HepG2 (cell line): ENCODE measurements at regions not wholly inside any gene's neighbourhood (a gene's known extent, or its start where the extent isn't known, plus 50 kb on each side); places are given as distances from the start of the nearest gene placed in this dataset.

ENCODE experiments used
- CHD4 ChIP-seq: fragments of 200-600 bp; sonication (generic); IDR thresholded peaks from 2 replicates; pipeline ENCODE4 v1.7.0; 2017; ENCODE audit warnings: mild to moderate bottlenecking, low read length, borderline replicate concordance
- EZH2 ChIP-seq: conservative IDR thresholded peaks from 2 replicates; pipeline ENCODE4 v1.6.1; 2012; ENCODE audit warnings: mild to moderate bottlenecking, low read depth, low read length, moderate library complexity
- HNRNPUL1 ChIP-seq: fragments of 200-400 bp; formaldehyde crosslinking; IDR thresholded peaks from 2 replicates; pipeline ENCODE4 v1.6.1; 2017; ENCODE audit warnings: low read depth, mild to moderate bottlenecking, low read length, moderate library complexity
- JUN ChIP-seq: sonication (generic); formaldehyde crosslinking; IDR thresholded peaks from 2 replicates; pipeline ENCODE4 v1.4.0; 2020; ENCODE audit warnings: mild to moderate bottlenecking, missing genetic modification reagents
- KIAA2018 ChIP-seq: sonication (generic); formaldehyde crosslinking; IDR thresholded peaks from 2 replicates; pipeline ENCODE4 v1.5.0; 2020; ENCODE audit warnings: mild to moderate bottlenecking, missing genetic modification reagents, borderline replicate concordance
- MAZ ChIP-seq, 2 experiments: sonication (generic) in 1 of 2; formaldehyde crosslinking in 1 of 2; IDR thresholded peaks; 2 replicates each; pipeline versions ENCODE4 v1.5.0 to v1.6.1; 2012 to 2020; ENCODE audit warnings: low read depth in 2 of 2, mild to moderate bottlenecking in 2 of 2, borderline replicate concordance in 1 of 2, improper control_type of control experiment in 1 of 2, low read length in 1 of 2, missing genetic modification reagents in 1 of 2, moderate library complexity in 1 of 2
- THAP9 ChIP-seq: sonication (generic); formaldehyde crosslinking; IDR thresholded peaks from 2 replicates; pipeline ENCODE4; 2020; ENCODE audit warnings: missing genetic modification reagents, mild to moderate bottlenecking, borderline replicate concordance
- ZBTB4 ChIP-seq: sonication (generic); formaldehyde crosslinking; IDR thresholded peaks from 2 replicates; pipeline ENCODE4 v1.4.0; 2020; ENCODE audit warnings: missing genetic modification reagents, mild to moderate bottlenecking, borderline replicate concordance
- ZKSCAN8 ChIP-seq: IDR thresholded peaks from 2 replicates; pipeline ENCODE4 v1.6.1; 2016; ENCODE audit warnings: borderline replicate concordance, missing genetic modification reagents, missing compliant biosample characterization
- ZNF407 ChIP-seq: sonication (generic); formaldehyde crosslinking; IDR thresholded peaks from one replicate; pipeline ENCODE4 v1.5.1; 2020; ENCODE audit warnings: mild to moderate bottlenecking, missing genetic modification reagents; ENCODE audit errors: not compliant biosample characterization

- no peak for TF ChIP-seq MAZ (IDR thresholded peaks at IDR 0.05; ENCODE audit: borderline replicate concordance, low read depth, low read length)
- TF ChIP-seq MAZ (CRISPR knock-in tag; IDR thresholded peaks at IDR 0.05; ENCODE audit: low read depth): no peak
- TF ChIP-seq ZKSCAN8 (CRISPR knock-in tag): no peak
- no peak for TF ChIP-seq KIAA2018 (CRISPR knock-in tag)
- no peak for TF ChIP-seq CHD4
- TF ChIP-seq EZH2: no peak
- no peak for TF ChIP-seq JUN (CRISPR knock-in tag)
- TF ChIP-seq THAP9 (CRISPR knock-in tag): no peak
- no peak for TF ChIP-seq ZNF407
- TF ChIP-seq ZBTB4 (CRISPR knock-in tag): no peak
- no peak for TF ChIP-seq HNRNPUL1
Measured at GRCh38 chr3:154762486-154762885, 317.6 kb upstream of the MME start.
